ENCODE measurements at regions not wholly inside any gene's neighbourhood (a gene's known extent, or its start where the extent isn't known, plus 50 kb on each side); places are given as distances from the start of the nearest gene placed in this dataset.

DNA sequence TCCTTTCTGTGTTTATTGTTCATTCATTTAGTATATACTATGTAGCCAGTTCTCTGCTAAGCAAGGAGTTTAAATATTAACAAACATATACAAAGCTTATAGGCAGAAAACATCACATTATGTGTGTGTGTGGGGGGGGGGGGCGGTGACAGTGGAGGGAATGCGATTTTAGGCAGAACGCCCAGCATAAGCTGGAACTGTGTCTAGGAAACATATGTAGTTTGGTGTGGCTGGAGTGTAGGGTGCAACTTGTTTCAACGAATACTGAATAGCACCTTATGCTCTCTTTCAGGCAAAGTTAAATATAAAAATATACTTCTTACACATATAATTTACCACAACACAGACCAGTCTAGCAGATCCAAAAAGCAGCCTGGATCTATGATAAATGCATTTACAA lies 980.6 kb downstream of the SLC6A15 start:
- Histone ChIP-seq H3K9me3 (ENCODE audit: control insufficient read depth in 4 of 4, low read length in 3 of 4) (peaks cover 0 to 5% (median 0%) of the 10 kb centered on the region in 4 donors), H3K9ac (ENCODE audit: low read depth in 1 of 2, low read length in 2 of 2) (no peak overlapping the region), H3K36me3 (ENCODE audit: control insufficient read depth in 4 of 4, insufficient read depth in 3 of 4, low read depth in 1 of 4, low read length in 3 of 4) (no peaks in the 10 kb centered on the region), H3K27me3 (ENCODE audit: control insufficient read depth in 4 of 4, insufficient read depth in 4 of 4, low read length in 3 of 4) (no peaks in the 10 kb centered on the region), H3K4me3 (ENCODE audit: low read depth in 1 of 3, low read length in 3 of 3) (no peak overlapping the region), H3K27ac (ENCODE audit: low read depth in 1 of 2, low read length in 2 of 2) (no peak overlapping the region), H3K4me1 (ENCODE audit: control insufficient read depth in 4 of 4, insufficient read depth in 4 of 4, low read length in 3 of 4) (no peaks in the 10 kb centered on the region)
- TF ChIP-seq MAX (IDR thresholded peaks at IDR 0.05) (no peak), GABPA (IDR thresholded peaks at IDR 0.05 in 1 of 2, conservative IDR thresholded peaks at IDR 0.05 in 1 of 2) (no peak), CTCF (IDR thresholded peaks at IDR 0.05; ENCODE audit: low read depth, low read length, missing input control) (no peak), RXRA (IDR thresholded peaks at IDR 0.05) (no peak), FOXA1 (IDR thresholded peaks at IDR 0.05) (no peak), JUND (IDR thresholded peaks at IDR 0.05) (no peak), ZBTB33 (IDR thresholded peaks at IDR 0.05) (no peak), YY1 (IDR thresholded peaks at IDR 0.05) (no peak), HNF4G (IDR thresholded peaks at IDR 0.05) (no peak), NR2F2 (IDR thresholded peaks at IDR 0.05) (no peak), HNF4A (conservative IDR thresholded peaks at IDR 0.05) (no peak), SP1 (IDR thresholded peaks at IDR 0.05) (no peak)
- TF ChIP-seq, protein P1, sequence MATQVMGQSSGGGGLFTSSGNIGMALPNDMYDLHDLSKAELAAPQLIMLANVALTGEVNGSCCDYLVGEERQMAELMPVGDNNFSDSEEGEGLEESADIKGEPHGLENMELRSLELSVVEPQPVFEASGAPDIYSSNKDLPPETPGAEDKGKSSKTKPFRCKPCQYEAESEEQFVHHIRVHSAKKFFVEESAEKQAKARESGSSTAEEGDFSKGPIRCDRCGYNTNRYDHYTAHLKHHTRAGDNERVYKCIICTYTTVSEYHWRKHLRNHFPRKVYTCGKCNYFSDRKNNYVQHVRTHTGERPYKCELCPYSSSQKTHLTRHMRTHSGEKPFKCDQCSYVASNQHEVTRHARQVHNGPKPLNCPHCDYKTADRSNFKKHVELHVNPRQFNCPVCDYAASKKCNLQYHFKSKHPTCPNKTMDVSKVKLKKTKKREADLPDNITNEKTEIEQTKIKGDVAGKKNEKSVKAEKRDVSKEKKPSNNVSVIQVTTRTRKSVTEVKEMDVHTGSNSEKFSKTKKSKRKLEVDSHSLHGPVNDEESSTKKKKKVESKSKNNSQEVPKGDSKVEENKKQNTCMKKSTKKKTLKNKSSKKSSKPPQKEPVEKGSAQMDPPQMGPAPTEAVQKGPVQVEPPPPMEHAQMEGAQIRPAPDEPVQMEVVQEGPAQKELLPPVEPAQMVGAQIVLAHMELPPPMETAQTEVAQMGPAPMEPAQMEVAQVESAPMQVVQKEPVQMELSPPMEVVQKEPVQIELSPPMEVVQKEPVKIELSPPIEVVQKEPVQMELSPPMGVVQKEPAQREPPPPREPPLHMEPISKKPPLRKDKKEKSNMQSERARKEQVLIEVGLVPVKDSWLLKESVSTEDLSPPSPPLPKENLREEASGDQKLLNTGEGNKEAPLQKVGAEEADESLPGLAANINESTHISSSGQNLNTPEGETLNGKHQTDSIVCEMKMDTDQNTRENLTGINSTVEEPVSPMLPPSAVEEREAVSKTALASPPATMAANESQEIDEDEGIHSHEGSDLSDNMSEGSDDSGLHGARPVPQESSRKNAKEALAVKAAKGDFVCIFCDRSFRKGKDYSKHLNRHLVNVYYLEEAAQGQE (IDR thresholded peaks at IDR 0.05) = no peak
- DNase-seq (ENCODE audit: low spot score) = no peak
- 80% methylated on average over 4 of the region's 4 CpGs for WGBS

DNA sequence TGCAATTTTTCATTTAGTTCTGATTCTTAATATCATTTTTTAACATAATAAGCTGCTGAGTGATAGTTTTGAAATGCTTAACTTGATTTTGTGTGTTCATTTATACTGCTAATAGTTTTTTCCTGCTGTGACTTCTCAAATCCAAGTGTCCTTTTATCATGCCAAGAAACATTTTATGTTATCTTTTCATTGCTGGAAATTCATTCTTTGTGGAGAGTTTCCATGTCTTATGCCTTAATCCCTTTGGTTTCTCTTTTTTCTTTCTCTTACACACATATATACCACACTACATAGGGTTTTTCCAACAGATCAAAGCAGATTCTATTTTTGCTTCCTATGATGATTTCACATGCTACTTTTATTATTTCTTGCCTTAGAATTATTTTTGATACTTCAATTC lies 981.1 kb downstream of the SLC6A15 start:
- H3K9ac ChIP-seq (ENCODE audit: low read depth in 1 of 2, low read length in 2 of 2) = no peak overlapping the region
- H3K27me3 ChIP-seq (ENCODE audit: control insufficient read depth in 4 of 4, insufficient read depth in 4 of 4, low read length in 3 of 4) = no peaks in the 10 kb centered on the region
- no peak overlapping the region for H3K27ac ChIP-seq (ENCODE audit: low read depth in 1 of 2, low read length in 2 of 2)
- DNase-seq (ENCODE audit: low spot score) = no peak
- H3K9me3 ChIP-seq (ENCODE audit: control insufficient read depth in 4 of 4, low read length in 3 of 4) = peaks cover 0 to 5% (median 0%) of the 10 kb centered on the region in 4 donors
- H3K4me1 ChIP-seq (ENCODE audit: control insufficient read depth in 4 of 4, insufficient read depth in 4 of 4, low read length in 3 of 4) = no peaks in the 10 kb centered on the region
- no peaks in the 10 kb centered on the region for H3K36me3 ChIP-seq (ENCODE audit: control insufficient read depth in 4 of 4, insufficient read depth in 3 of 4, low read depth in 1 of 4, low read length in 3 of 4)
- H3K4me3 ChIP-seq (ENCODE audit: low read depth in 1 of 3, low read length in 3 of 3) = no peak overlapping the region
- TF ChIP-seq JUND (IDR thresholded peaks at IDR 0.05) = no peak
- TF ChIP-seq RXRA (IDR thresholded peaks at IDR 0.05) = no peak
- no peak for TF ChIP-seq EGR1 (IDR thresholded peaks at IDR 0.05; ENCODE audit: low read depth in 2 of 2)
- TF ChIP-seq HNF4A (conservative IDR thresholded peaks at IDR 0.05) = no peak
- TF ChIP-seq NR2F2 (IDR thresholded peaks at IDR 0.05) = no peak
- TF ChIP-seq YY1 (IDR thresholded peaks at IDR 0.05) = no peak
- no peak for TF ChIP-seq FOXA2 (IDR thresholded peaks at IDR 0.05)
- TF ChIP-seq ZBTB33 (IDR thresholded peaks at IDR 0.05) = no peak
- TF ChIP-seq, protein P2, sequence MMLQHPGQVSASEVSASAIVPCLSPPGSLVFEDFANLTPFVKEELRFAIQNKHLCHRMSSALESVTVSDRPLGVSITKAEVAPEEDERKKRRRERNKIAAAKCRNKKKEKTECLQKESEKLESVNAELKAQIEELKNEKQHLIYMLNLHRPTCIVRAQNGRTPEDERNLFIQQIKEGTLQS (IDR thresholded peaks at IDR 0.05) = no peak
- no peak for TF ChIP-seq CTCF (IDR thresholded peaks at IDR 0.05; ENCODE audit: low read depth, low read length, missing input control)
- no peak for TF ChIP-seq GABPA (IDR thresholded peaks at IDR 0.05 in 1 of 2, conservative IDR thresholded peaks at IDR 0.05 in 1 of 2)
- TF ChIP-seq HNF4G (IDR thresholded peaks at IDR 0.05) = no peak
